Thyroid gland (tissue), 4 donors: ENCODE measurements at regions not wholly inside any gene's neighbourhood (a gene's known extent, or its start where the extent isn't known, plus 50 kb on each side); places are given as distances from the start of the nearest gene placed in this dataset.

ENCODE experiments used
- DNase-seq, 2 donors: peaks; one replicate each; pipeline ENCODE4 v3.0.0-alpha.2; 2019
- H3K27ac ChIP-seq, 3 donors: fragments of 200-600 bp; sonication (generic); 1 replicate in 2 of 3; 2 replicates in 1 of 3; pipeline ENCODE4 v1.5.1; 2016 to 2019; ENCODE audit warnings: mild to moderate bottlenecking in 1 of 3, moderate library complexity in 1 of 3
- H3K27me3 ChIP-seq: fragments of 200-600 bp; sonication (generic); one replicate; pipeline ENCODE4 v1.5.1; 2019
- H3K36me3 ChIP-seq, 2 donors: fragments of 200-600 bp; sonication (generic); one replicate each; pipeline ENCODE4 v1.5.1; 2016 to 2019
- H3K4me1 ChIP-seq, 2 donors: fragments of 200-600 bp; sonication (generic); one replicate each; pipeline ENCODE4 v1.5.1; 2017 to 2019
- H3K4me3 ChIP-seq, 3 donors: fragments of 200-600 bp; sonication (generic); replicated peaks in 1 of 3; 1 replicate in 2 of 3; 2 replicates in 1 of 3; pipeline ENCODE4 v1.5.1; 2016; ENCODE audit warnings: mild to moderate bottlenecking in 1 of 3
- H3K9me3 ChIP-seq: fragments of 200-600 bp; sonication (generic); one replicate; pipeline ENCODE4 v1.5.1; 2017
- CTCF ChIP-seq, 6 experiments: fragments of 200-600 bp in 3 of 6; fragments of 450-650 bp in 3 of 6; sonication (generic) in 3 of 6; IDR thresholded peaks; one replicate each; pipeline ENCODE4 v1.5.1; 2016 to 2019; ENCODE audit warnings: antibody characterized with exemption in 6 of 6, mild to moderate bottlenecking in 2 of 6, inconsistent platforms in 1 of 6, moderate library complexity in 1 of 6
- POLR2A ChIP-seq, 2 donors: fragments of 450-650 bp; IDR thresholded peaks; one replicate each; pipeline ENCODE4 v1.6.1; 2017; ENCODE audit warnings: antibody characterized with exemption in 2 of 2, mild to moderate bottlenecking in 2 of 2, moderate library complexity in 1 of 2
- WGBS, 2 donors: methylation state at CpG; one replicate each; pipeline ENCODE4 v1.1.5; 2017; 5-methylcytosine and 5-hydroxymethylcytosine counted together
- intact Hi-C: fragments of 100-400 bp; cut with DNase I; formaldehyde crosslinking; loops from one replicate; pipeline ENCODE4 v1.15.1; 2023

GRCh38 chr3:72630327-72630968 lies 217.8 kb downstream of the SHQ1 start:
- 23 to 61% methylated on average over 8 of the region's 8 CpGs for WGBS, 2 donors
- no peak overlapping the region for H3K27ac ChIP-seq
- peak; percentile 37 to 46 for DNase-seq
- no peaks in the 10 kb centered on the region for H3K27me3 ChIP-seq
- TF ChIP-seq POLR2A (IDR thresholded peaks at IDR 0.05): no peak
- no peak for TF ChIP-seq CTCF (IDR thresholded peaks at IDR 0.05)
- intact Hi-C loops: no loop called here
- peaks cover 8 to 16% of the 10 kb centered on the region in 2 donors for H3K4me1 ChIP-seq
- no peaks in the 10 kb centered on the region for H3K36me3 ChIP-seq
- H3K4me3 ChIP-seq: no peak overlapping the region
- H3K9me3 ChIP-seq: no peaks in the 10 kb centered on the region

DNA sequence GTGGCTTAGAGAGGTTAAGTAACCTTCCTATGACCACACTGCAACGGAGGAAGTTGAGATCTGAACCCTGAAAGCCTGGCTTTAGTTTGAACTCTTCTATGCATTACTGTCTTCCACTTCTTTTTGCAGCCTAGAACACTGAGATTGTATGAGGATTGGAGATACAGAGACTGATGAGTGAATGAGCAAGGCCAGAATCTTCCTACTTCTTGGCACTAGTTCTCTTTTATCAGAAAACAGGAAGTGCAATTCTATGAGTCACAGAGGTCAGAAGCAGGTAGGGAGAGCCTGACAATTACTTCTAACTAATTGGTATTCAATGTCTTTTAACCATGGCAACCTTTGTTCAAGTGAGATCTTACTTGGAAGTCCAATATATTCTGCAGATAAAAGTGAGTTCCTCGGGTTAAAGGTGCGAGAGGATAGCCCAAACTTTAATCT lies 219.0 kb downstream of the SHQ1 start:
- no peaks in the 10 kb centered on the region for H3K9me3 ChIP-seq
- no peak overlapping the region for H3K27ac ChIP-seq
- no peak for TF ChIP-seq CTCF (IDR thresholded peaks at IDR 0.05)
- H3K27me3 ChIP-seq: no peaks in the 10 kb centered on the region
- H3K36me3 ChIP-seq: no peaks in the 10 kb centered on the region
- peaks cover 8 to 16% of the 10 kb centered on the region in 2 donors for H3K4me1 ChIP-seq
- H3K4me3 ChIP-seq: no peak overlapping the region
- intact Hi-C loops: no loop called here
- WGBS, 2 donors: 59 to 77% methylated on average over 3 of the region's 3 CpGs
- DNase-seq: no peak

- 44 to 59% methylated on average over 3 to 5 of the region's 6 CpGs for WGBS, 2 donors
- peak; percentile 10 to 18 for DNase-seq
- no peak overlapping the region for H3K4me3 ChIP-seq
- H3K9me3 ChIP-seq: no peaks in the 10 kb centered on the region
- TF ChIP-seq CTCF (IDR thresholded peaks at IDR 0.05) (no peak), POLR2A (IDR thresholded peaks at IDR 0.05) (no peak)
- no peaks in the 10 kb centered on the region for H3K36me3 ChIP-seq
- no peak overlapping the region for H3K27ac ChIP-seq
- intact Hi-C loops: no loop called here
- no peaks in the 10 kb centered on the region for H3K27me3 ChIP-seq
- H3K4me1 ChIP-seq: peaks cover 8 to 16% of the 10 kb centered on the region in 2 donors
Measured at GRCh38 chr3:72628065-72628464, 220.2 kb downstream of the SHQ1 start.

DNA sequence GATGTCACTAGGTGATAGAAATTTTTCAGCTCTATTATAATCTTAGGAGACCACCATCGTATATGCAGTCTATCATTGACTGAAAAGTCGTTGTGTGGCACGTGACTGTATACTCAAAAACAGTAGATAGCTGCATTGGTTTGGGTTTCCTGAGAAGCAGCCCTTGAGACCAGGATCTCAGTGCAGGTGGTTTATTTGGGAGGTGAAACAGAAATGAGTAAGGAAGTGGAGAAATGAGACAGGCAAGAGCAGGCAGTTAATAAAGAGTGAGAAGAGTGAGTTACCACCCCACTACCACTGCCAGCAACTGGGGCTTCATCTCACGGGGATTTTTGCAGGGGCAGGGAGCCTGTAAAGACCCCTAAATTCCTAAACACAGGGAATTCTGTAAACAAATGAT lies 221.0 kb downstream of the SHQ1 start:
- no peak overlapping the region for H3K27ac ChIP-seq
- no peak overlapping the region for H3K4me3 ChIP-seq
- intact Hi-C loops: no loop called here
- TF ChIP-seq CTCF (IDR thresholded peaks at IDR 0.05): no peak
- TF ChIP-seq POLR2A (IDR thresholded peaks at IDR 0.05): no peak
- H3K27me3 ChIP-seq: no peaks in the 10 kb centered on the region
- H3K4me1 ChIP-seq: peaks cover 8 to 16% of the 10 kb centered on the region in 2 donors
- no peaks in the 10 kb centered on the region for H3K36me3 ChIP-seq
- H3K9me3 ChIP-seq: no peaks in the 10 kb centered on the region
- WGBS, 2 donors: 85 to 86% methylated on average over 4 of the region's 4 CpGs
- no peak for DNase-seq

GRCh38 chr3:72625602-72626337 lies 222.5 kb downstream of the SHQ1 start:
- no peak overlapping the region for H3K27ac ChIP-seq
- 74 to 82% methylated on average over 14 of the region's 14 CpGs for WGBS, 2 donors
- peaks cover 4 to 11% of the 10 kb centered on the region in 2 donors for H3K4me1 ChIP-seq
- no peak for TF ChIP-seq CTCF (IDR thresholded peaks at IDR 0.05)
- no peak for TF ChIP-seq POLR2A (IDR thresholded peaks at IDR 0.05)
- H3K27me3 ChIP-seq: no peaks in the 10 kb centered on the region
- H3K4me3 ChIP-seq: no peak overlapping the region
- H3K36me3 ChIP-seq: no peaks in the 10 kb centered on the region
- no peaks in the 10 kb centered on the region for H3K9me3 ChIP-seq
- intact Hi-C loops: no loop called here
- no peak for DNase-seq
